GM21619 (cell line): ENCODE measurements at regions not wholly inside any gene's neighbourhood (a gene's known extent, or its start where the extent isn't known, plus 50 kb on each side); places are given as distances from the start of the nearest gene placed in this dataset.

Experiments
- ATAC-seq: cut with Tn5 transposase; IDR thresholded peaks from one replicate; pipeline ENCODE4 v1.9.1; 2021; ENCODE audit not compliant: unreplicated experiment

DNA sequence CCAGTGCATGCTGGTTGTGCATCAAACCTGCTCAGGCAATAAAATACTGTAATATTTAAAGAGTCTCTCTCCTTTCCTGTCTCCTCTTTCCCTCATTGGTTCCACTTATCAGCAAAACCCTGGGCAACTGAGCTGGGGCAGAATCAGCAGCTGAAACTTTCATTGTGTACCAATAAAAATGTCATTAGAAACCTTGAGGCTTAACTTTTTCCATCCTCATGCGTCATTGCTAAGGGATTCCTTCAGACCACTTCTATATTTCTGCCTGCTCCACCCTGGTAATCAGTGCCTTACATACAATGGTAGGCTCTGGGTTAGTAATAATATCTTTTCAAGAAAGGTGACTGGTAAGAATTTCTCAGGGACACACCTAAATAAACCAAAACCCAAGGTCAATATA is 880.3 kb downstream of the RPA4 start:
- ATAC-seq, result no peak

DNA sequence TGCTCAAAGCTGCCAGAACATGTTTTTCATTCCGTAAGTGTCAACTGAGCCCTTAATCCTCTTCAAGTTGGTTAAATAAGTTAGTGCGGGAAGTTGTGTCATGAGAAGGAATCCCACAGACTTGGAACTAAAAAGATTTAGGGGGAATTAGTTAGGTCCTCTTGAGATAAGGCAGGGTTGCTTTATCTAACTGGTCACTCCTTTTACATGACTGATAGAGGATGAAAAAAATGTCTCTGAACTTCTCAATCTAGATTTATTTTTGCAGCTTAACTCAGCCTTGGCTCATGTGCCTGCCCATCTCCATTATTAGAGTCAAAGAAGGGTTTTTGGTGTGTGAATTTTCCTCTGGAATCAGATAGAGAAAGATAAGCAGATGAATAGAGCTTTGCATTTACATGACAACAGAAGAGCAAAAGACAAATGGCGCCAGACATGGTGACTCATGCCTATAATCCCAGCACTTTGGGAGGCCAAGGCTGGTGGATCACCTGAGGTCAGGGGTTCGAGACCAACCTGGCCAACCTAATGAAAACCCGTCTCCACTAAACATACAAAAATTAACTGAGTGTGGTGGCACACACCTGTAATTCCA is 882.9 kb downstream of the RPA4 start:
- ATAC-seq, result no peak

DNA sequence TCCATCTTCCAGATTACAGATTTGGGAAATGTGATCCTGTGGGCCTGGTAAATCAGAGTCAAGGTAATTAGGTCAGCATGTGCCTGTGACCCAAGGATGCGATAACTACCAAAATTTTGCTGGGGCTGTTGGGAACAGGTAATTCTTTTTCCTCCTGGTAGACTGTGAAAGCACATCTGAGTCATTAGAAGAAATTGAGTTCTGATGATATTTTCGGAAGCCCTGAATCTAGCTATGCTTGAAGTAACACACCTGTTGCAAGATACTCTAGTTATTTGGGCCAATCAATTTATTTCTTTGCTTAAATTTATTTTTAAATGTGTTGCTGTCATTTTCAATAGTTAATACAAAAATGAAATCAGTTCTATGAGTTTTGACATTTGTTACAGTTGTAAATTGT is 903.6 kb downstream of the RPA4 start:
- no peak for ATAC-seq

DNA sequence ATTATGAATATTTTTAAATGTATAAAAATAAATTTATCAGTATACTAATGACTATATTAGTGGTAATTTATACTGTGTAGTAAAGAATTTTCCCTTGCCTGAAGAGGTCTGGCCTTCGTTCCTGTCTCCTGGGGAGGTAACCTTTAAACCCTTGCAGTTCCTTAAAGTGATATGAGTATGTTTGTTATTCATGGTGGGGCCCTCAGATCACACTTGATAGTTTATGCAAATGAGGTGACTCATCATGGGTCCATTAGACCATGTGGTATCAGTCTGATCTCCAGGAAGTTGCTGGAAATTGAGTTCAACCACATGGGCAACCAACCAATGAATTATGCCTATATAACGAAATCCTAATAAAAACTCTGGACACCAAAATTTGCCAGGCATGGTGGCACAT is 904.1 kb downstream of the RPA4 start:
- no peak for ATAC-seq

DNA sequence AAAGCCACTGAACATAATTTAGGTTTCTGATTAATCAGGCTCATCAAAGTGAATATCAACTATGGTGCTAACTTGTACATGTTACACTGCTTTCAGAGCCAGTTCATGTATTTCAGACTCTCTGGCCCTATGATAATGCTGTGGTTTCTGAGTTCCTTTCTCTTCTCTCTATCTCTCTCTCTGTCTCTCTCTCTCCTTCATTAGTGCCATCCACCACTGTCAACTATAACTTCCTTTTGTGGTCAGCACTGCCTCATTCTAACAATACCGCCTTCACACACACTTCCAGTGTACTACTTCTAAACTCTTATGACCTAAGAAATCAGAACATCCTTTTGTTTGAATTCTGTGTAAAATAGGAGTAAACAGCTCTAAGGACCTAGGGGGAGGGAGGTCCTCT is 907.1 kb downstream of the RPA4 start:
- no peak for ATAC-seq

DNA sequence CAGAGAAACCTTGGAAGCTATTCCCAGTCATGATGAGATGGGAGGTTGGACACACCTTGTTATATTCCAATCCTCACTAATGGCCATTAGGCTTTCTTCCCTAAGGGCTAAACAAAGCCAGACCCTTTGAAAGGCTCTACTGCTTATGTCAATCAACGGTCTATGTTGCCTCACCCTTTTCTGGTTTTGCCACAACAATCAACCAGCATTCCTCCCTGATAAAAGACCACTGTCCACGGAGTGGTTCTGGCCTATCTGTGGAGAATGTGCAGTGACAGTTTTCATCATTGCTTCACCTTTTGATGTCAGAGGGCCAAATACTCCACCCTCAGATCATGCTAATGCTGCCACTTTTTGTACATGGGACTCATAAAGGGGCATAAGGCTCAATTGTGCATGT is 913.4 kb downstream of the RPA4 start:
- ATAC-seq, result no peak

DNA sequence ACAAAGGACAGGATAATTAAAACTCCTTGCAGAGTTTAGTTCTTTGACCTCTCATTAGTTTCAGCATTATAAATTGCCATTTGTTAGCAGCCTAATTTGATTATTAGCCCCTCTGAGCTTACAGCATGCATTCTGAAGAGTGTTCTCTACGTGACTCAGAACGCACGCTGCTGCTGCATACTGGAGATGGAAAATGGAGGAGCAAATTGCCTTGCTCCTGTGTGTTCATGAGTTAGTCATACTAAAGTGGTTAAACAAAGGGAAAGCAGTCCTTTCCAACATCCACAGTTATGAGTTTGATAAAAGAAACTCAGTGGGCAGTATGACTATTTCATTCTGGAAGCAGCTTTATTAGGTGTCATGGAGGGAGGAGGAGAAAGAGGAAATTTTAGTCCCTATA is 922.5 kb downstream of the RPA4 start:
- no peak for ATAC-seq

DNA sequence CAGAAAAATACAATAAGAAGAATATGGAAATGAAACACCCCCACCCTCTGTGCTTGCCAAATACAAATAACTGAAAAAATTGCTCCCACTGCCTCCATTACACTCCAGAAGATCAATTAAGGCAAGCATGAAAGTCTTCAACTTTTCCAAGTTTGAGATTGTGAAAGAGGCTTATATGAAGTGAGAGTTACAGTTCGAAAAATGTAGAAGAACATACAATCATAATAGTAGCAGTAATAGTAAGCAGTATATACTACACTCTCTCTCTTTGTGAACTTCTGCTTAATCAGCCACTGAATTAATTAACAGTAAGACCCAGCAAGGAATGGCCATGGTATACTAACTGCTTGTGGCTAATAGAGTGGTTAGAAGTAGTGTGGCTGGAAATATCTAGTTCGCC is 923.2 kb downstream of the RPA4 start:
- no peak for ATAC-seq

DNA sequence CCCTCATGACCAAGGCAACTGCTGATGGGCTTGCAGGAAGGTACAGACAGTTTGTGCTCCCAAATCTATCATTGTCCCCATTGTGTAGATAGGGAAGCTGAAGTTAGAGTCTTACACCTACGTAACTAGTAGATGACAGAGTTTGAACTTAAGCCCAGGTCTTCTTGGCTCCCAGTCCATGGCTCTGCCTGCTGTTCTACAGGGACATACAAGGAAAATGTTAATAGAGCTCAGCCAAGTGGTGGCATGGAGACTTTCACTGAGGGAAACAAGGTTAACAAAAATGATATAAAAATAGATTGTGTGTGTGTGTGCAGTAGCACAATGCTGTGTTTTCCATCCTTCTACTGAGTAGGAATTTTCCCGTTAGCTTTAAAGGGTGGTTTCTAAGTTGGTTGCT is 936.5 kb downstream of the RPA4 start:
- ATAC-seq, result no peak

DNA sequence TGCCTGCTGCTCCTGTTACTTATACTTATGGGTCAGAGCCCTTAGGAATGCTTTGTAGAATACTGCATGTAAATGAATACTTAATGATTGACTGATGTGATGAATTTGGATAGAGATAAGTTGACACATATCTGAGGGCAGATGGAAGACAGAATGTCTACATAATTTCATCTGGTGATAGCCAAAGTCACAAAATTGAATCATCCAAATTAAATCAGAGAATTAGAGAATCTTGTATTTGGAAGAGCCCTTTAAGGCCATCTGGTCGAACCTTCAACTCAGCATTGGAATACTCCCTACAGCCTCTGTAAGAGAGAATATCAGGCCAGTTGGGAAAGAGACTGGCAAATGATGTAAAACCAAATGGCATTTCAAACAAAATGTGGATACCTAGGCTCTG is 944.8 kb downstream of the RPA4 start:
- no peak for ATAC-seq

DNA sequence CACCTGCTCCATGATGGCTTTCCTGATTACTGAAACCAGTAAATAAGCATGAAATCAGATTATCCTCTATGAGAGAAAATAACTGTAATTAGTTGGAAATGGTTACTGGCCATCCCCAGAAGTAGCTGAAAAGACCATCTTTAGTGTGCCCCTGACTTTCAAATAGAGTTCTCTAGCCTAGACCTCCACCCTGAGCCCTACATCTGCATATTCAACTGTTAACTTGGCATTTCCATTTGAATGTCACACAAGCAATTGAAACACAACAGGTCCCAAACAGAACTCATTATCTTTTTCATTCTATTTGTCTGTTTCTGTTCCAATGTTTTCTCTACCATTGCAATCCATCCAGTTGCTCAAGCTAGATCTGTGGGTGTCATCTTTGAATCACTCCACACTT is 952.3 kb downstream of the RPA4 start:
- ATAC-seq, result no peak

DNA sequence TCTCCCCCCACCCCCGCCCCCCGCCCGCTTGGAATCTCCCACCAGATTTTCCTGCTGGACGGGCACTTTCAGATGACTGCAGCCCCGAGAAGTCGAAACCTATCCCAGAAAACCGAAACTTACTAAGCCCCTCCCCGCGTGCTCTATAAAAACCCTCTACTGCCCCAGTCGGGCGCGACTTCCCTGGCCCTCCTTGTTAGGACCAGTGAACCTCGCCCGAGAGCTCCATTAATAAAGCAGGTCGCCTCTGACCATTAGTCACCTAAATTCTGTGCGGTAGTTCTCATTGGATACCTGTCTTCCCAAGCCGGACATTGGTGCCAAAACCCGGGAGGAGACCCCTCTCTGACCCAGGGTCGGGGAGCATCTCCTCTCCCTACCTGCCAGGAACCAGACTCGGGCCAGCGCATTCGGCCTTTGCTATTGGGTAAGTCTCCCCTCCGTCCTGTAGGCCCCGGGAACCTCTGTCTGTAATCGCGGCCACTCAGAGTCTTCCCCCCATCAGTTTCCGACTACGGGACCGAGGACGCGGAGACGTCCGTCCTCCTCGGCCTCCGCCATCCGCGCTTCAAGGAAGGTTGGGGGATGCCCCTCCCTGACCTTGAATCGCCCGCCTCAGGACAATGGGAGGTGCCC is 958.0 kb downstream of the RPA4 start:
- no peak for ATAC-seq

DNA sequence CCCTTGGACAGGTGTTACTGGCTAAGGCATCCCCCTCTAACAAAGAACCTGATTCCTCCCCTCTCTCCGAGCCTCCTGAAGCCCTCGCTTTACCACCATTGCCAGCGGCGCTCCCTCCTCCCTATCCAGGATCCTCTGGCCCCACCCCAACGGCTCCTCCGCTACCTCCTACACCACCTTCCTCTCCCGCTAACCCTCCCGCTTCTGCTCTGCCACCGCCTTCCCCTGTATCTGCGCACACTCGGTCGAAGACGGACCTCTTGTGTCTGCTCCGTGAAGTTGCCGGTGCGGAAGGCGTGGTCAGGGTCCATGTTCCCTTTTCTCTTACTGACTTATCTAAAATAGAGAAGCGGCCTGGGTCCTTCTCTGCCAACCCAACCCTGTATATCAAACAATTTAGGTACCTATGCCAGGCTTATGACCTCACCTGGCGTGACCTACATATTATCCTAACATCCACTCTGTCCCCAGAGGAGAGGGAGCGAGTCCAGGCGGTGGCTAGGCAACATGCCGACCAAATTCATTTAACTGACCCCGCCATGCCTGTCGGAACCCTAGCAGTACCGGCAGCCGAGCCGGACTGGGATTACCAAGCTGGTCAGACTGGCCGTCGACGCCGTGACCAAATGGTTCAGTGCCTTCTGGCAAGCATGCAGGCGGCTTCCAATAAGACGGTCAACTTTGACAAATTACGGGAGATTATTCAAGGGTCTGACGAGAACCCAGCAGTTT is 958.9 kb downstream of the RPA4 start:
- no peak for ATAC-seq

DNA sequence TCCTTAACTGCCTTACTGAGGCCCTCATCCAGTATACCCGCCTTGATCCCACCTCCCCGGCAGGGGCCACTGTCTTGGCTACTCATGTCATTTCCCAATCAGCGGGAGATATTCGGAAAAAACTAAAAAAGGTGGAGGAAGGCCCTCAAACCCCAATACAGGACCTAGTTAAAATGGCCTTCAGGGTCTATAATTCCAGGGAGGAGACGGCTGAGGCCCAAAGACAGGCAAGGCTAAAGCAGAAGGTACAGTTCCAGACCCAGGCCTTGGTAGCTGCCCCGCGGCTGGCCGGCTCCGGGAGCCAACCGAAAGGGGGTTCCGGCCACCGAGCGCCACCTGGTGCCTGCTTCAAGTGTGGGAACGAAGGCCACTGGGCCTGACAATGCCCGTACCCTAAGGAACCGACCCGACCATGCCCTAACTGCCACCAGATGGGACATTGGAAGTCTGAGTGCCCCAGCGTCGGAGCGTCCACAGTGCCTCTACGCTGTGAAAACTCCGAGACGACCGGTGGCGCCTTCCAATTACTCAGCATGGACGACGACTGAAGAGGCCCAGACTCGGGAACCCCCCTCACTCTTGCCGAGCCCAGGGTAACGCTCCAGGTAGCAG is 959.6 kb downstream of the RPA4 start:
- ATAC-seq, result no peak

DNA sequence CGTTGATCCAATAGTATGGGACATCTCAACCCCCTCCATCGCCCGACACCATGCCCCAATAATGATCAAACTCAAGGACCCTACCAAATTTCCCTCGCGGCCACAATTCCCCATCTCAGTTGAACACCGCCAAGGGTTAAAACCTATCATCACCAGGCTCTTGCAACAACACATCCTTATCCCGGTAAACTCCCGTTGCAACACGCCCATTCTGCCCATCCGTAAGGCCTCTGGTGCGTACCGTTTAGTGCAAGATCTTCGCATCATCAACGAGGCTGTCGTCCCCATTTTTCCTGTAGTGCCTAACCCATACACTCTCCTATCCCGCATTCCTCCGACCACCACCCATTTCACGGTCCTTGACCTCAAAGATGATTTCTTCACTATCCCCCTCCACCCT is 960.5 kb downstream of the RPA4 start:
- no peak for ATAC-seq

DNA sequence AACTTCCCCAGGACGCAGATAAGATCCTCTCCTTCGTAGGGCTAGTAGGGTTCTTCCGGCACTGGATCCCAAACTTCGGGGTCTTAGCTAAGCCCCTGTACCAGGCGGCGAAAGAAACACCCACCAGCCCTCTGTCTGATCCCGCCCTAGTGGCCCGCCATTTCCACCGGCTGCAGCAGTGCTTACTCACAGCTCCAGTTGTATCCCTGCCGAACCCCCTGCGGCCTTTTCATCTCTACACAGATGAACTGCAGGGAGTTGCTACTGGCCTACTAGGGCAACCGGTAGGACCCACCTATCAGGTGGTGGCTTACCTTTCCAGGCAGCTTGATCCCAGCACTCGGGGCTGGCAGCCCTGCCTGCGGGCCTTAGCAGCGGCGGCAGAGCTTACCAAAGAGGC is 961.2 kb downstream of the RPA4 start:
- ATAC-seq, result no peak

DNA sequence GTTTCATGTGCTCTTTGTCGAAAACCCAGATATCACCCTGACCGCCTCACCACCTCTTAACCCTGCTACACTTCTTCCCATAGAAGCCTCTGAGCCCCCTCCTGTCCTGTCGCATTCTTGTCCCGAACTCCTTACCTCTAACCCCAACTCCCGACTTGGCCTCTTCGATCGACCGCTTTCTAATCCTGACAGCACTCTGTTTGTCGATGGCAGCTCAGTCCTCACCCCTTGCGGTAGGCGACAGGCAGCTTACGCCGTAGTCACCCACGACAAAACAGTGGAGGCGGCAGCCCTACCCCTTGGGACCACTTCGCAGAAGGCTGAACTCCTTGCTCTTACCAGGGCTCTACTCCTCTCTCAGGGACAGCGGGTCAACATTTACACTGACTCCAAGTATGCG is 961.7 kb downstream of the RPA4 start:
- ATAC-seq, result no peak

DNA sequence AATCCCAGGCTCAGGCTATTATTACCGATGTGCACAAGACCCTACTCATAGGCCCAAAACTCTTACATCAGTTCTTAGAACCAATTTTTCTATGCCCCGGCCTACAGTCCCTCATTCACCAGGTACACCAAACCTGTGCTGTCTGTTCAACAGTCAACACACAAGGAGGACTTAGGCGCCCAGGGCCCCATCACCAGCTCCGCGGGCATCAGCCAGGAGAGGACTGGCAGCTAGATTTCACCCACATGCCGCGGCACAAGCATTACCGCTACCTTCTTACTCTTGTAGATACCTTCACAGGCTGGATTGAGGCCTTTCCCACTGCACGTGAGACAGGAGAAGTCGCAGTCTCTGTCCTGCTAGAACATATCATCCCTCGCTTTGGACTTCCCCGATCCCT is 962.5 kb downstream of the RPA4 start:
- ATAC-seq, result no peak

DNA sequence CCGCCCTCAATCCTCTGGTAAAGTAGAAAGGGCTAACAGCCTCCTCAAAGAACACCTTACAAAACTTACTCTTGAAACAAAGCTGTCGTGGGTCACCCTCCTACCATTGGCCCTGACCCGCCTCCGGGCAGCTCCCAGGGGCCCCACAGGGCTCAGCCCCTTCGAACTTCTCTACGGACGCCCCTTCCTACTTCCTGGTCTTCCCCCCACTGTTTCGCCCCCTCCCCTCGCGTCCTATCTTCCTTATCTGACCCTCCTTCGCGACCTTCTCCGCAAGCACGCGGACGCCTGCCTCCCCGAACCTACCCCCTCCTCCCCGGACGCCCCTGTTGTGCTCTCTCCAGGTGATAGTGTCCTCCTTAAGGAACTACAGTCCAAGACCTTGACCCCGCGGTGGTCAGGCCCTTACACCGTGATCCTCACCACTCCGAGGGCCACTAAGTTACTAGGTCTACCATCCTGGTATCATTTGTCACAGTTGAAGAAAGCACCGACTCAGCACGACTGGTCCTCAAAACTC is 963.1 kb downstream of the RPA4 start:
- ATAC-seq, result no peak

DNA sequence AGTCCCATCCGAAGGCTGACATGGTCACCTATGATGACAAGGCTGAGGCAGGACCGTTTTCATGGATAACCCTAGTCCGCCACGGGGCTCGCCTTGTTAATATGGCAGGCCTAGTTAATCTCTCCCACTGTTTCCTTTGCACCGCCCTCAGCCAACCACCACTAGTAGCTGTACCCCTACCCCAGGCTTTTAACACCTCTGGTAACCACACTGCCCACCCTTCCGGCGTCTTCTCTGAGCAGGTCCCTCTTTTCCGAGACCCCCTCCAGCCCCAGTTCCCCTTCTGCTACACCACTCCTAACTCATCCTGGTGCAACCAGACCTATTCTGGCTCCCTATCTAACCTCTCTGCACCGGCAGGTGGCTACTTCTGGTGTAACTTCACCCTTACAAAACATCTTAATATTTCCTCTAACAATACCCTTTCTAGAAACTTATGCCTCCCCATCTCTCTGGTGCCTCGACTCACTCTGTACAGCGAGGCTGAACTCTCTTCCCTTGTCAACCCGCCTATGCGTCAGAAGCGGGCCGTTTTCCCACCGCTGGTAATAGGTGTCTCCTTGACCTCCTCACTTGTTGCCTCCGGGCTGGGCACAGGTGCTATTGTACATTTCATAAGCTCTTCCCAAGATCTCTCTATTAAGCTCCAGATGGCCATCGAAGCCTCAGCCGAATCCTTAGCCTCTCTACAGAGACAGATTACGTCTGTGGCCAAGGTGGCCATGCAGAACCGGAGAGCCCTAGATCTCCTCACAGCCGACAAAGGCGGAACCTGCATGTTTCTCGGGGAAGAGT is 964.4 kb downstream of the RPA4 start:
- no peak for ATAC-seq

DNA sequence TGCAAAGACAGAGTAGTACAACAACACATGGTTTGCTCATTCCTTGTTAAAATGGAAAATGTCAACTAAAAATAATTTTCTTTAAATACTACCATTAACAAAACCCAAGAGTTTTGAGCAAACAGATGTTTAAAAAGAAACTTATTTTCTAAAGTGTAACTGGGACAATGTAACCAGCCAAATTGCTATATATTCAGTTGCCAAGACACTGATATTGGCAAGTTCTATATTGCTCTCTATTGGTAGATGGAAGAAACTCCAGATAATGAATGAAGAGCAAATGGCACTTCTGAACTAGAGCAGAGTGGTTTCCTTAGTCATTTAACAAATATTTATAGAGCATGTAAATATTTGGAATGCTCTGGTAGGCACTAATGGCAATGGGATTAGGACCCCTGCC is 966.2 kb downstream of the RPA4 start:
- no peak for ATAC-seq
